Uterus (tissue), 2 donors: ENCODE measurements at regions not wholly inside any gene's neighbourhood (a gene's known extent, or its start where the extent isn't known, plus 50 kb on each side); places are given as distances from the start of the nearest gene placed in this dataset.

ENCODE experiments used
- POLR2A ChIP-seq, 2 donors: fragments of 450-650 bp; IDR thresholded peaks; one replicate each; pipeline ENCODE4 v1.6.1; 2016; ENCODE audit warnings: antibody characterized with exemption in 2 of 2, mild to moderate bottlenecking in 1 of 2, moderate library complexity in 1 of 2
- TF ChIP-seq, protein P1 (sequence below), 4 experiments: fragments of 200-600 bp in 2 of 4; fragments of 450-650 bp in 2 of 4; sonication (generic) in 2 of 4; IDR thresholded peaks; one replicate each; pipeline ENCODE4 v1.5.1; 2016 to 2019; ENCODE audit warnings: antibody characterized with exemption in 4 of 4, mild to moderate bottlenecking in 2 of 4, moderate library complexity in 1 of 4

DNA sequence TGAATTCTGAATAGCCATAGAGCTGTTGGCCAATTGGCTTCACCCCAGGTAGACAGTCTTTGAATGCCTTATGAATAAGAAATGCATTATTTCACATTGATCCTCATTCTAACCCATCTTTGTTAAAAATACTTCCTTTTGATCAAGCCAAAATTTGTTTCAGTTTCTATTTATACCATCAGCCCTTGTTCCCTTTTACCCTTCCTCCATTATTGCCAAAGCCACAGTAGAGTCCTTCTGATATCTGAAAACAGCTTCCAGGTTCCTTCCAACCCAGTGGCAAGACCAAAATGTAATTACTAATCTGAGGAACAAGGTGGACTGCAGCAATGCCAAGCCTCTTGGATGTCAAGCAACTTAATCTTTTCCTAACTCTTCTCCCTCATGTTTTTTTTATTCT lies 458.8 kb downstream of the BUD13 start:
- TF ChIP-seq, protein P1, sequence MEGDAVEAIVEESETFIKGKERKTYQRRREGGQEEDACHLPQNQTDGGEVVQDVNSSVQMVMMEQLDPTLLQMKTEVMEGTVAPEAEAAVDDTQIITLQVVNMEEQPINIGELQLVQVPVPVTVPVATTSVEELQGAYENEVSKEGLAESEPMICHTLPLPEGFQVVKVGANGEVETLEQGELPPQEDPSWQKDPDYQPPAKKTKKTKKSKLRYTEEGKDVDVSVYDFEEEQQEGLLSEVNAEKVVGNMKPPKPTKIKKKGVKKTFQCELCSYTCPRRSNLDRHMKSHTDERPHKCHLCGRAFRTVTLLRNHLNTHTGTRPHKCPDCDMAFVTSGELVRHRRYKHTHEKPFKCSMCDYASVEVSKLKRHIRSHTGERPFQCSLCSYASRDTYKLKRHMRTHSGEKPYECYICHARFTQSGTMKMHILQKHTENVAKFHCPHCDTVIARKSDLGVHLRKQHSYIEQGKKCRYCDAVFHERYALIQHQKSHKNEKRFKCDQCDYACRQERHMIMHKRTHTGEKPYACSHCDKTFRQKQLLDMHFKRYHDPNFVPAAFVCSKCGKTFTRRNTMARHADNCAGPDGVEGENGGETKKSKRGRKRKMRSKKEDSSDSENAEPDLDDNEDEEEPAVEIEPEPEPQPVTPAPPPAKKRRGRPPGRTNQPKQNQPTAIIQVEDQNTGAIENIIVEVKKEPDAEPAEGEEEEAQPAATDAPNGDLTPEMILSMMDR (IDR thresholded peaks at IDR 0.05): no peak
- TF ChIP-seq POLR2A (IDR thresholded peaks at IDR 0.05): no peak
